ENCODE measurements at regions not wholly inside any gene's neighbourhood (a gene's known extent, or its start where the extent isn't known, plus 50 kb on each side); places are given as distances from the start of the nearest gene placed in this dataset.
"Not testable (repeated sequence)": the region's sequence is repeated elsewhere in the genome, so short reads cannot be mapped to it uniquely, and the experiment has no call there.

DNA sequence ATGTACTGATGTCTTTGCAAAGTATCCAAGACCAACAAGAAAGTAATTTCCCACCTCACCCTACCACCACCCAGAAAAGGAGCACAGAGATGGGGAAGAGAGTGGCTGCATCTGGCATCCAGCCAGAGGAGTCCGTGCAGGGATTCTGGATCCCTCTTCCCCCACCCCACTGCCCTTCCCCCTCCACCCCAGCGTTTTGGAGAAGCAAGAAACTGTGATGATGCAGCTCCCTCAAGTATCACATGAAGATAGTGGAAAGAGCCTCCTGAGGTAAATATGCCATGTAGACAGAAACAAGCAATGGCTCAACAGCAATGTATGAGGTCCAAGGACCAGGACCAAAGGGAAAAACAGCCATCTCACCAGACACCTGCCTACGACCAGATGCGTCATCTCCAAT lies 153.8 kb downstream of the DEPDC1B start:
- Mint-ChIP-seq H3K36me3 (ENCODE audit: insufficient read depth in 2 of 2) (no peaks in the 10 kb centered on the region), H3K27me3 (ENCODE audit: low read depth) (peaks cover 13% of the 10 kb centered on the region), H3K4me1 (ENCODE audit: low read depth) (no peaks in the 10 kb centered on the region), H3K9me3 (peaks cover 0 to 2% of the 10 kb centered on the region in 2 donors), H3K4me3 (no peak overlapping the region), H3K27ac (no peak overlapping the region)
- DNase-seq (no peak), ATAC-seq (replicated peaks in 1 of 2) (no peak)

- ATAC-seq (replicated peaks in 1 of 2) = no peak
- Mint-ChIP-seq H3K27me3 (ENCODE audit: low read depth) (peaks cover 13% of the 10 kb centered on the region), H3K9me3 (peaks cover 0 to 2% of the 10 kb centered on the region in 2 donors), H3K27ac (no peak overlapping the region), H3K36me3 (ENCODE audit: insufficient read depth in 2 of 2) (no peaks in the 10 kb centered on the region), H3K4me1 (ENCODE audit: low read depth) (no peaks in the 10 kb centered on the region), H3K4me3 (no peak overlapping the region)
- DNase-seq = no peak
Observed at GRCh38 chr5:60545551-60545950, 154.4 kb downstream of the DEPDC1B start.

DNA sequence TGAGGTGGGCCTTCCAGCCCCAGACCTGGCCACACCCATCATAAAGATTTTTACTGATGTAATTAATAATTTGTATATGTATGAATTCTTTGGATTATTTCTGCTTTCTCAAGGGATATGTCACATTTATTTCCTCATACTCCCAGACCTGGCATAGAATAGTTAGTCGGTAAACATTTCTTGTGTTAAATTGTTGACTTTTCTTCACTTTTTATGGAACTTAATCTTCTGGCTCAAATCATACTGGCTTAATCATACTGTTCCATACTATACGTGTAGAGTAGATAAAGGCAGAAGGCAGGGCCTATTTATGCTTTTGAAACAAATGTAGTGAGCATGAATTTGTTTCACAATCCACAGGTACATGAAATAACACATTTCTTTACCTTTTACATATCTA lies 155.8 kb downstream of the DEPDC1B start:
- no peaks in the 10 kb centered on the region for H3K4me1 Mint-ChIP-seq (ENCODE audit: low read depth)
- no peaks in the 10 kb centered on the region for H3K36me3 Mint-ChIP-seq (ENCODE audit: insufficient read depth in 2 of 2)
- ATAC-seq (replicated peaks in 1 of 2) (no peak), DNase-seq (no peak)
- peaks cover 7% of the 10 kb centered on the region for H3K27me3 Mint-ChIP-seq (ENCODE audit: low read depth)
- no peak overlapping the region for H3K4me3 Mint-ChIP-seq
- peaks cover 1 to 2% of the 10 kb centered on the region in 2 donors for H3K9me3 Mint-ChIP-seq
- no peak overlapping the region for H3K27ac Mint-ChIP-seq

DNA sequence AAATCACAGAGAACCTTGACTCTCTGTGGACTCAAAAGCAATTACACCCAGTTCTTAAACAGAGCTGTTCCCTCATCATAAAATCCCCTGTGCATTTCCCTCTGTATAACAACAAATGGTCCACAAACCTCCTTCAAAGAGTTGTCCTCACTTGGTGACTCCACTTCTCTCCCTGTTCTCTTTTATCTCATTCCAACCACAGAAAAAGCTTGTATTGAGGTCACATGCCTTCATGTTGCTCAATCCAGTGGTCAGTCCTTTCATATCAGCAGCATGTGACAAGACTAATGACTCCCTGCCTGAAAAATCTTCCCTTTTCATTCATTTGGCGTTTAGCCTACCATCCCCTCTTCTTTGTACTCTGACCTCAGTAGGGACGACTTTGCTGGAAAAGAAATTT lies 158.0 kb downstream of the DEPDC1B start:
- no peak for ATAC-seq (replicated peaks in 1 of 2)
- no peak overlapping the region for H3K4me3 Mint-ChIP-seq
- H3K27me3 Mint-ChIP-seq (ENCODE audit: low read depth) = peaks cover 7% of the 10 kb centered on the region
- H3K9me3 Mint-ChIP-seq = peaks cover 0 to 3% of the 10 kb centered on the region in 2 donors
- no peak for DNase-seq
- no peak overlapping the region for H3K27ac Mint-ChIP-seq
- H3K36me3 Mint-ChIP-seq (ENCODE audit: insufficient read depth in 2 of 2) = no peaks in the 10 kb centered on the region
- H3K4me1 Mint-ChIP-seq (ENCODE audit: low read depth) = no peaks in the 10 kb centered on the region

DNA sequence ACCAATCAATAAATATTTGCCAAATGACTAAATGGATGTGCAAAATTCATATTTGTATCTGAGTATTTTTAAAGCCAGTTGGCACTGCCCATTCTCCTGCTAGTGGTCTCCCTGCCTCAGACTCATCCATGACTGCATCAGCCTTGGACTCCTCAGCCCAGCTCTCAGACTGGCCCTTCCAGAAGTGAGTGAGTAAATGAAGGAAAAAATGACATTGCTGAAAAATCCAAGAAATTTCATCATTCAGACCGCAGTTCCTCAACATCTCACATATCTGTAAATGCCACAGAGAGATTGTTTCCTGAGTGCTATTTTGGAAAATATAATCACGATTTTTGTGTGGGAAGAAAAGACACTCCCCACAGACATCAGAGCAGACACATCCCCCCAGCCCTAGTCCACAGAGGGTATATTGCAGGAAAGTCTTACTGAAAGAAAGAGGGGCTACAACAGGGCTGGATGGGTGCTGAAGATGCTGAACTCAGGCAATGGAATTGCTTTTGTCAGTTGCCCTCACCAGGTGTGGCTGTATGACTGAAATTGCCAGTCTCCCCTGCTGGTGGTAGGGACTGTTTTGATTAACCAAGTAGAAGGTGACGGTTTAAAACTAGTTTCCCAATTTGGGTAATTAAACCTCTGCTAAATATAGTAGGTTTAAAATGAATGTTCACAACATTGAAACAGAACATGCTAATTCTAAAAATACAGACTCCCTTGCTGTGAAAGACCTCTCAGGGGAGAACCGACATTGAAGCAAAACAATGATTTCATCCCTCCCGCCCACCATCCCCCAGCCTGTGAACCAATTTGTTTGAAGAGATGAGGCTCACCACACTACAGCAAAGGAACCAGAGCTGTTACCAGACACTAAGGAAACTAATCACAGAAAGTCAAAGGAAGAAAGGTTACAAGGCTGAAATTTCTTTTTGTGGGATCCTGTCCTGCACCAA lies 158.8 kb downstream of the DEPDC1B start:
- Mint-ChIP-seq H3K27me3 (ENCODE audit: low read depth) (peaks cover 7% of the 10 kb centered on the region), H3K36me3 (ENCODE audit: insufficient read depth in 2 of 2) (no peaks in the 10 kb centered on the region), H3K27ac (no peak overlapping the region), H3K9me3 (peaks cover 0 to 3% of the 10 kb centered on the region in 2 donors), H3K4me1 (ENCODE audit: low read depth) (no peaks in the 10 kb centered on the region), H3K4me3 (no peak overlapping the region)
- ATAC-seq (replicated peaks in 1 of 2) = peak; percentile 41 to 68
- DNase-seq = no peak

GRCh38 chr5:60538955-60539866 lies 160.8 kb downstream of the DEPDC1B start:
- ATAC-seq (replicated peaks in 1 of 2) (no peak), DNase-seq (no peak)
- peaks cover 7% of the 10 kb centered on the region for H3K27me3 Mint-ChIP-seq (ENCODE audit: low read depth)

GRCh38 chr5:60538426-60538825 lies 161.5 kb downstream of the DEPDC1B start:
- H3K27ac Mint-ChIP-seq = no peak overlapping the region
- ATAC-seq (replicated peaks in 1 of 2) (no peak), DNase-seq (no peak)
- peaks cover 0 to 3% of the 10 kb centered on the region in 2 donors for H3K9me3 Mint-ChIP-seq
- no peak overlapping the region for H3K4me3 Mint-ChIP-seq
- peaks cover 7% of the 10 kb centered on the region for H3K27me3 Mint-ChIP-seq (ENCODE audit: low read depth)
- H3K4me1 Mint-ChIP-seq (ENCODE audit: low read depth) = no peaks in the 10 kb centered on the region
- no peaks in the 10 kb centered on the region for H3K36me3 Mint-ChIP-seq (ENCODE audit: insufficient read depth in 2 of 2)

More at GRCh38 chr5:60538955-60539866, 160.8 kb downstream of the DEPDC1B start:
- Mint-ChIP-seq H3K27ac (no peak overlapping the region), H3K36me3 (ENCODE audit: insufficient read depth in 2 of 2) (no peaks in the 10 kb centered on the region), H3K9me3 (peaks cover 0 to 3% of the 10 kb centered on the region in 2 donors), H3K4me3 (no peak overlapping the region), H3K4me1 (ENCODE audit: low read depth) (no peaks in the 10 kb centered on the region)

GRCh38 chr5:60535951-60536350 lies 164.0 kb downstream of the DEPDC1B start:
- ATAC-seq (replicated peaks in 1 of 2) (no peak), DNase-seq (no peak)
- no peak overlapping the region for H3K27ac Mint-ChIP-seq
- H3K4me1 Mint-ChIP-seq (ENCODE audit: low read depth) = no peaks in the 10 kb centered on the region
- H3K36me3 Mint-ChIP-seq (ENCODE audit: insufficient read depth in 2 of 2) = no peaks in the 10 kb centered on the region
- no peaks in the 10 kb centered on the region for H3K27me3 Mint-ChIP-seq (ENCODE audit: low read depth)
- H3K4me3 Mint-ChIP-seq = no peak overlapping the region
- H3K9me3 Mint-ChIP-seq = peaks cover 0 to 3% of the 10 kb centered on the region in 2 donors

- Mint-ChIP-seq H3K4me1 (ENCODE audit: low read depth) (no peaks in the 10 kb centered on the region), H3K36me3 (ENCODE audit: insufficient read depth in 2 of 2) (no peaks in the 10 kb centered on the region), H3K4me3 (no peak overlapping the region), H3K9me3 (peaks cover 0 to 3% of the 10 kb centered on the region in 2 donors), H3K27ac (no peak overlapping the region), H3K27me3 (ENCODE audit: low read depth) (no peaks in the 10 kb centered on the region)
- DNase-seq (no peak), ATAC-seq (replicated peaks in 1 of 2) (no peak)
Observed at GRCh38 chr5:60535198-60535597, 164.8 kb downstream of the DEPDC1B start.

GRCh38 chr5:60533789-60534188 lies 166.2 kb downstream of the DEPDC1B start:
- Mint-ChIP-seq H3K27ac (no peak overlapping the region), H3K27me3 (ENCODE audit: low read depth) (no peaks in the 10 kb centered on the region), H3K36me3 (ENCODE audit: insufficient read depth in 2 of 2) (no peaks in the 10 kb centered on the region), H3K9me3 (no peaks in the 10 kb centered on the region), H3K4me1 (ENCODE audit: low read depth) (no peaks in the 10 kb centered on the region), H3K4me3 (no peak overlapping the region)
- DNase-seq (no peak), ATAC-seq (replicated peaks in 1 of 2) (no peak)

- H3K27me3 Mint-ChIP-seq (ENCODE audit: low read depth); H3K36me3 Mint-ChIP-seq (ENCODE audit: insufficient read depth in 2 of 2); ATAC-seq (replicated peaks in 1 of 2); H3K4me3 Mint-ChIP-seq; H3K27ac Mint-ChIP-seq; H3K9me3 Mint-ChIP-seq; DNase-seq; H3K4me1 Mint-ChIP-seq (ENCODE audit: low read depth): not testable (repeated sequence)
Observed at GRCh38 chr5:60532796-60533195, 167.2 kb downstream of the DEPDC1B start.

DNA sequence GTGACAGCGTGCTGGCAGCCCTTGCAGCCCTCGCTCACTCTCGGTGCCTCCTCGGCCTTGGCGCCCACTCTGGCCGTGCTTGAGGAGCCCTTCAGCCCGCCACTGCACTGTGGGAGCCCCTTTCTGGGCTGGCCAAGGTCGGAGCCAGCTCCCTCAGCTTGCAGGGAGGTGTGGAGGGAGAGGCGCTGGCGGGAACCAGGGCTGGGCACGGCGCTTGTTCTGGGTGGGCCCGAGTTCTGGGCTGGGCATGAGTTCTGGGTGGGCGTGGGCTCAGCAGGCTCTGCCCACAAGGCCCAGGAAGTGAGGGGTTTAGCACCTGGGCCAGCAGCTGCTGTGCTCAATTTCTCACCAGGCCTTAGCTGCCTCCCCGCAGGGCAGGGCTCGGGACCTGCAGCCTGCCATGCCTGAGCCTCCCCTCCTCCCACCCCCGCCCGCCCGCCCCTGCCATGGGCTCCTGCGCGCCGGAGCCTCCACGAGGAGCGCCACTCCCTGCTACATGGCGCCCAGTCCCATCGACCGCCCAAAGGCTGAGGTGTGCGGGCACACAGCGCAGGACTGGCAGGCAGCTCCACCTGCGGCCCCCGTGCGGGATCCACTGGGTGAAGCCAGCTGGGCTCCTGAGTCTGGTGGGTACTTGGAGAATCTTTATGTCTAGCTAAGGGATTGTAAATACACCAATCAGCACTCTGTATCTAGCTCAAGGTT lies 169.7 kb downstream of the DEPDC1B start:
- not testable (repeated sequence) for H3K9me3 Mint-ChIP-seq; ATAC-seq (replicated peaks in 1 of 2); H3K27ac Mint-ChIP-seq; H3K36me3 Mint-ChIP-seq (ENCODE audit: insufficient read depth in 2 of 2); DNase-seq; H3K4me3 Mint-ChIP-seq; H3K4me1 Mint-ChIP-seq (ENCODE audit: low read depth); H3K27me3 Mint-ChIP-seq (ENCODE audit: low read depth)

DNA sequence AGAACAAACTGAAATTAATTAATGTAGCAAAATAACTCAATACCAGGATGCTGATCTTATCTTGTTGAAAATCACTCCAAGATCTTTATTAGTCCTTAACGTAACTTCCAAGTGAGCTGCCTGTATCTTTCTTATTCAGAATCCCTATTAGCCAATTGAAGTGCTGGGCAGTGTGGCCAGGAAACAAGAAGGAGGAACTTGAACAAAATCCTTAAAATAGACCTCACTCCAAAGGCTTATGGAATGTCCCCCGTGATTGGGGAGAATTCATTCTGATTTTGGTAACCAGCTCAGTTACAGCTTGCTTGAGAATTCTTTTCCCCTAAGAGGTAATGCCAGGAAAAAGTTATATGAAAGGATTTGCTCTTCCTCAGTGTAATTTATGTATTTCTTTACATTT lies 171.0 kb downstream of the DEPDC1B start:
- ATAC-seq (replicated peaks in 1 of 2) = no peak
- DNase-seq = no peak
- Mint-ChIP-seq H3K9me3 (no peaks in the 10 kb centered on the region), H3K27me3 (ENCODE audit: low read depth) (no peaks in the 10 kb centered on the region), H3K4me3 (no peak overlapping the region), H3K4me1 (ENCODE audit: low read depth) (no peaks in the 10 kb centered on the region), H3K36me3 (ENCODE audit: insufficient read depth in 2 of 2) (no peaks in the 10 kb centered on the region), H3K27ac (no peak overlapping the region)

Measured in activated T-cell treated with anti-CD3 and anti-CD28 coated beads, Interleukin-2, amount 50 U/mL, for 72 hours (primary cell).